EH (cell line): ENCODE measurements at regions not wholly inside any gene's neighbourhood (a gene's known extent, or its start where the extent isn't known, plus 50 kb on each side); places are given as distances from the start of the nearest gene placed in this dataset.

Source experiments
- DNase-seq: peaks from one replicate; pipeline ENCODE4 v3.0.0-alpha.2; 2015; ENCODE audit warnings: low read depth

DNA sequence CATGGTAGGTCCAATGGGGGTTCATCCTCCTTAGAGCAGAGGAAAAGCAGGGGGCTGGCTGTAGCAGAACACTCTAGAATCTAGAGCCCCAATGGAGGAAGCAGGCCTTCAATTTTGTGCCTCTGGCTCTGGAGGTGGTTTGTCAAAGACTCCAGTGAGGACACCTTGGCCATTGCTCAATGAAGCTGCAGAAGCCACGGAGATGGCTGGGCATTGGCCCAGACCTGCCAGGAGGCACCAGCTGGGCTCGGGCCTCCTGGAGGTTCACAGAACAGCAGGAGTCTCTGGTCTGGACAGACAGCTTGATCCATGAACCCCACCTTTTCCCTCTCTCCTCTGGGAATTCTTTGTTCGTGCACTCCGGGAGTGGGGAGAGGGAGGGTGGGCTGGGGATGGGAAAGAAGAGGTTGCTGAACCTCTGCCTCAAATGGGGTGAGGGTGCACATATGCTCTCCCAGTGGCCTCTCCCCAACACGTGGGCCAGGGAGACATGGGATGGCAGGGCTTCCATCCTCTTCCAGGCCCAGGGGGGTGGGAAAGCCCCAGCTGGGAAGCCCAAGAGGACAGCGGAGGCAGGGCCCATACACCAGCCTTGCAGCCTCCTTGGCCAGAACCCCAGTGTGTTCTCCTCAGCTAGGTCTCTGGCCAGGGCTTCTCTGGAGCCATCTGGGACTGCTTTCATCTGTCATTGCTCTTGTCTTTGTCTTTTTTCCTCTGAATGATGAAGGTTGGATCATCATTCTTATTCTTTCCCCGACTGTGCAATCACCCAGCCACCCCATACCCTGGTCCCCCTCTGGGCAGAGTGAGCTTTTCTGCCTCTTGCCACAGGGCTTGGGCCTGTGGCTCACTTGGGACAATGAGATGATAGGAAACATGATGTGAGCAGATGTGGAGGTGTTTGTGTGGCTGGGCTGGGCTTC, 1019.4 kb downstream of the BRD1 start:
- no peak for DNase-seq

DNA sequence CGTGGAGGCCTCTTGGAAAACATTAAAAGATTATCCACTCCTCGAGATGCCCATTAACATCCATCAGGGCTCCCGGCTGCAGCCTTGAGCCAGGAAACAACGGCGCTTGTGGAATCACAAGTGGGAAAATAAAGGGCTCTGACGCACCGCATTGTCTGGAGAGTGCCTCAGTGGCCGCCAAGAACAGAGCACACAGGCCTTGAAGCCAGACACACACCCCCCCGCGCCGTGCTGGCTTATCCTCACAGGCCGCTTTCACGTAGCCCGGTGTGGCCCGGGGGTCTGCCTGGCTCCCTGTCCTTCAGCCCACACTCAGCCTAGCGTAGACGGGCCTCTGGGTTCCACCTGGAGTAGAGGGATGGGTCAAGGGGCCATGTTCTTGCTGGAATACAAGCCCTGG, 1020.5 kb downstream of the BRD1 start:
- no peak for DNase-seq

DNA sequence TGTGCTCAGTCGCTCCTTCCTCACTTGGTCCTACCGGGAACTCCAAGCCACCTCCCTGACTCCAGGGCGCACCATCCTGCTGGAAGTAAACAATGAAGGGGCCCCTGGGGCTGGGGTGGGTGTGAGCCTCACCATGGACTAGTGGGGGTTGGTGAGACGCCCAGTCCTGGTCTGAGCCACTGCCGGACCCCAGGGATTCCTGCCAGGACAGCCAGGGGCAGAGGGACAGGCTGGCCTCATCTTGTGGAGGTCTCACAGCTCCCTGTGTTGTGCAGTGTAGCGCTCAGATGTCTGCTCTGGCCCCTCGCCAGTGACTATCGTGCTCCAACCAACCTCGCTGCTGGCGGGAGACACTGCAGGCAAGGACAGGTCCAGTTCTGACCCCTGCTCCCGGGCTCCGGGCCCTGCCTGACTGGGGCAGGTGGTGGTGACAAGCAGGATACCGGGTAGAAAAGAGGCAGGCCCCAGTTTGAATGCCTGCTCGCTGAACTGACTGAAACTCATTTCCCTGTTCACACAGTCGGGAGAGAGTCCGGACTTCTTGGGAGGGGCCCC, 1021.4 kb downstream of the BRD1 start:
- no peak for DNase-seq

DNA sequence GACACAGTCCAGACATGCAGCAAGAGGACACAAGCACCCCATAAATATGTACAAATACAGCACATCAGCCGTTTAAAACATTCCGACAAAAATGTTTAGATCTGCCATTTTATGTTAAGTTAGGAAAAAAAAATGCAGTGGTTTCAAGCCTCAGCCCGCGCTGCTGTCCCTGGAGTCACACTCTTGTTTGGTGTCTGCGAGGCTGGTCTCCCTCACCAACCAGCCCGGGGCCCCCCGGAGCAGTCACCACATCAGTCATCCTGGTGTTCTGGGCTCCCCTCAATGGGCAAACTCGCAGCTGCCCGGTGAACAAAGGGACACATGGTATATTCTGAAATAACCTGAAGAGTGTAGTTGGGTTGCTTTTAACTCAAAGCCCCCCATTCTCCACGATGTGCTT, 1022.2 kb downstream of the BRD1 start:
- no peak for DNase-seq

DNA sequence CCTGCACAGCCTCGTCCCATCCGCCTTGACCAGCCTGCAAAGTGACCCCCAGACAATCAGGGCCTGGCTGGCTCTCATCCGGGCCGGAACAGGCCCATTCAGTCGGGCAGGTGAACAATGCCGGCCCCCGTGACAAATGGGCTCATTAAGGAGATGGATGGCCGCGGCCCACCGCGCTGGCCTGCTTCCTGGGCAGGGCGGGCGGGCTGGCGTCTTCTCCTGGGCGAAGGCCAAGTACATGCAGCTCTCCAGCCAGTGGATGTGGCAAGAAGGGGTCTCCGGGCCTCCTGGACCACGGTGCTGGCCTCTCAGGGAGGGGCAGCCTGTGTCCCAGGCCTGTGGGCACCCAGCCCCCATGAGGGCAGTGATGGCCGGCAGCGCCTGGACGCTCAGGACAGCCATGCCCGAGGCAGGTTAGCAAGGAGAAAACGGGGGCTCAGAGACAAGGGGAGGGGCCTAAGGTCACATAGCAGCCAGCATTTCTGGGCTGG, 1022.8 kb downstream of the BRD1 start:
- DNase-seq: no peak

DNA sequence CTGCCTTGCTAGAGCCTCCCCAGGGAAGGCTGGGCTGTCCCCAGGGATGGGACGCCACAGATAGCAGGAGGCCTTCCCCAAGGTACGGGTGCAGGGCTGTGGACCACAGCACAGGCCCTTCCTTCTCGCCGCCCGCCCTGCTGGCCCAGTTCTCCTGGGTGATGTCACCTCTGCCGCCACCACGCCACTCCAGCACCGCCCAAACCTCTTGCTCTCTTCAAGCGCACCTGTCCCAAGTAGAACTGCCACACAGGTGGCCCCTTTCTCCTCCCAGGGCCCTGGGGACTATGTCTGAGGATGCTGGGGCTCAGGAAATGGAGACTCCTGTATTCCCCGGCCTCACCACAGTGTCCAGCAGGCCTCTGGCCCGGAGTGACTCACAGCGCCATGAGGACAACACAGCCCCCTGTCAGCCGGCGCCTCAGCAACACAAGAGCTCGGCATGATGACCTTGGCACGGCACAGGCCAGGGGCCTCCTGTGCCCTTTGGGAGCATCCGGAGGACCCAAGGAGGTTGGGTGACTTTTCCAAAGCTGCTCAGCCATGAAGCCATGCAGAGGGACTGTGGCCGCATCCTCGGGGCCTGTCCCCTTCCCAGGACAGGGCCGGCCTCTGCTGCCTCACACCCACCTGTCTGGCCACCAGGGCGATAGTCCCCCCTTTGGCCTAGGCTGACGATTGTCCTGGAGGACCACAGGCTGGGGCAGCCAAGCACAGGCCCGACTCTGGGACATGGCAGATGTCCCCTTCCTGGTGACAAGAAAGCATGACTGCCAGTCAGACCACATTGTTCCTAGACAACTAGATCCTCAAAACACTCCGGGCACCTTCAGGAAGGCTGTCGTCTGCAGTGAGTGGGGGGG, 1023.5 kb downstream of the BRD1 start:
- DNase-seq: no peak

DNA sequence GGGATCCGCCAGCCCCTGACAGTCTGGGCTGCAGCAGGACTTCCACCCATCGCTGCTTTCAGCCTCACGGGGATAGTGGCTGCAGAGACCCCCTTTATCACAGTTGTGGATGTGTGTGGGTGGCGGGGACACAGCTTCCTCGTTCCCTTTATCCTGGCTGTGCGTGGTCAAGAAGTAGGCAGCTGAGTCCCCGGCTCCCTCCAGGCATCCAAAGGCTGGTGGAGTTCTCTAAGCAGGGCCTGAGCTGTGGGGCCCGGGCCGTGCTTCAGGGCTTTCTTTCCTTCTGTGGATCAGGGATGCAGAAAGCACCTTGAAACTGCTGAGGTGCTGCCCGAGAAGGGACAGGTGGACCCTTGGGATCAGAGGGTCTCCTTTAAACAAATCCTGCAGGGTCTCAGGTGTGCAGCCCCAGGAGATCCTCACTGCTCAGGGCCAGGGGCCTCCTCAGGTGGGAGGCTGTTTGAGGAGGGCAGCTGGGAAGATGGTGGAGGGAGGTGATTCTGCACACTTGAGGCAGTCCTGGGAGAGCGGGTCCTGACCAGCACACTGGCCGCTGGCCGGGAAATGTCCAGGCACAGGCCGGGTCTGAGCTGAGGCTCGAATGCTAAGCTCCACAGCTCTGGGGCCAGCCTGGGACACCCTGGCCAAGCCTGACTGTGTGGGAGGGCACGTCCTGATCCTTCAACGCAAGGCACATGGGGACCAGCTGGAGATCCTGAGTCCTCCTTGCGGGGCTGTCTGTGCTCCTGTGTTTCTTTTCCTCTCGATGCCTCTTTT, 1024.3 kb downstream of the BRD1 start:
- DNase-seq: no peak

DNA sequence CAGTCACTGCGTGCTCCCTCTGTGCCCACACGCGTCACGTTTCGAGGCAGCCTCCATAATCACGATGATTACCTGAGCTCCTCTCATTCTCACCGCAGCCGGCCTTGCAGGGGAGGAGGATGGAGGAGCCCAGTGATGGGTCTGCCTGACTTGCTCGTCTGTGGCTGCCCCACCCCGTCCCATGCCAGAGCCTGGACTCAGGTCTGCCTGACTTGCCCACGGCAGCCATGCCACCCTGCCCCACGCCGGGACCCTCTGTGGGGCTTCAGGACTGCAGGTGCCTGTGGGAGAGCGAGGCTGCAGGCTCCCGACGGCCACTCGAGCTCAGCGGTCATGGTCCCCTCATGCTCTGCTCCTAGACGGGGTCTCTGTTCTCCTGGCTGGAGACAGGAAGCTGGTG, 1025.1 kb downstream of the BRD1 start:
- no peak for DNase-seq

DNA sequence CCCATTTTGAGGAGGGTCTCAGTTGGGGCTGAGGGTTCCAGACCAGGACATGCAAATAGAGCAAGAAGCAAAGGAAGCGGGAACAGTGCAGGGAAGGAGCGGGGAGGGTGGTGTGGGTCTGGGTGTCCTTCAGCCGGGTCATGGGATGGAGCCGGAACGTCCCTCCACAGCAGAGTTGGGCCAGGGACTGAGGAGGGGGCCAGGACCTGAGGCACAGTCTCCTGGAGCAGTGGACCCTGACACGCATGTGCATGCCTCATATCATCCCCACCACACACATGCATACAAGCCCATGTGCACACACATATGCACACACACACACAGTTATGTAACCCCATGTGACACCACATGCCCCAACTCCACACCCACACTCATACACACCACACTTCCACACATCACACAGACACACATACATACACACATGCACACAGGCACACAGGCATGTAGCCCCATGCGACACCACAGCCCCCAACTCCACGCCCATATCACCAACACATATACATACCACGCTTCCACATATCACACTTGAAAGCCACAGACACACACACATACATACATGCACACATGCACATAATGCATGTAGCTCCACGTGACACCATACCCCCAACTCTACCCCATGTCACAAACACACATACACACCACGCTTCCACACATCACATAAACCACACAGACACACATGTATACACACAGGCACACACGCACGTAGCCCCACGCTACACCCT, 1026.6 kb downstream of the BRD1 start:
- DNase-seq: no peak

DNA sequence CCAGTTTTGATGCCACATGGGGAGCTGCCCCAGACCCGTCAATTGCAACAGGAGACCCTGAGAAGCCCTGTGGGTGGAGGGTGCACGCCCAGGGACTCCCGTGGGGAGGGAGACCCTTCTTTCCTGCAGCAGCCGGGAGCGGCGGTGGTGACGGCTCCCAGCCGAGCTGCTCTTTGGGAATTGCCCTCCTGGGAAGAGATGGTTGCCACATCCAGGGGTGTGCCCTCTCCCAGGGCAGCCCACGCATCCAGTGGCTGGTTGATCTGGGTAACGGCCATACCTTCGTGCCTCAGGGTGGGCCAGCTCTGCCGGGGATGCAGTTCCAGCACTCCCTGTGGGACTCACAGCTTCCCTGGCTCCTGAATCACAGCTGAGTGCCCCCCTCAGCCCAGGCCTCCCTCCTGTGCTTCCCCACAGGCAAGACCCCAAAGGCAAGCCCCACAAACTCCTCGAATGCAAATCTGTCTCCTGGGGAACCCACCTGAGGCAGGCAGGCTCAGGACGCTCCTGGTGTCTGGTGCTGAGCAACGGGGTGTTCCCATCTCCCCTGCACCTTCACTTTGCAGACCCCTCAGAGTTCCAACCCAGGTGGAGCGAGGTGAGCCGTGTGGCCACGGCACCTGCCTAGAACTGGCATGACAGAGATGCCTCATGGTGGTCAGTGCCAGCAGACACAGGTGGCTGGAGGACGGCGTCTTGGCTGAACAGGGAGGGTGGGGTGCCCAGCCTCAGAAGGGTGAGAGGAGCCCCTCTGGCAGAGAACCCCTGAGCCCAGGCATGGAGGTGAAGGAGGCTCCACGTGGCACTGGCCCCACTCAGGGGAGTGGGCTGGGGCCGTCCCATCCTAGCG, 1027.4 kb downstream of the BRD1 start:
- DNase-seq: no peak

DNA sequence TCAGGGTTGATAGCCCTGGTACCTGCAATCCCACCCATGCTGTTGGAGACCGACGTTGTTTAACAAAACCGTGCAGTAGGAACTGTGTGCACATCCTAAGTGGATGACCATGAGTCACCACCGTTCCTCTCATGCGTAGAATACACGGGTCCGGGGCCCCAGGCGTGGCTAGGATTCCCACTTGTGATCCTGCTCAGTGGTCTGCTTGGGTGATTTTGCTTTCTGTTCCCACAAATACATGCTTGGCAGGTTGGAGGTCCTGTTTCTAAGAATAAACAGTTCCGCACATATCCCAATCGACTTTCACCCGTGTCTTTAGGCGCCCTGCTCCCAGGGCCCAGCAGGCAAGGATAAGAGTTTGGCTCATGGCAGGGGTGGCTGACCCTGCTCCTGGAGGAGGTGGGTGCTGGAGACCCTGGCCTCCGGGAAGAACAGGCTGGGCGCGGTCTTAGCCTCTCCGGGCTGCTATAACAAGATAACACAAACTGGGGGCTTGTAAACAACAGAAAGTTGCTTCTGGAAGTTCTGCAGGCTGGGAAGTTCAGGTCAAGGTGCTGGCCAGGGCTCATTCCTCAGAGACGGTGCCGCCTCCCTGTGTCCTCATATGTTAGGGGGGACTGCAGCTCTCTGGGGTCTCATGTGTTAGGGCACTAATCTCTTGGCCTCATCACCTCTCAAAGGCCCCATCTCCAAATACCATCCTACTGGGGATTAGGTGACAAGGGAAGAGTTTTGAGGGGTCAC, 1028.3 kb downstream of the BRD1 start:
- no peak for DNase-seq

DNA sequence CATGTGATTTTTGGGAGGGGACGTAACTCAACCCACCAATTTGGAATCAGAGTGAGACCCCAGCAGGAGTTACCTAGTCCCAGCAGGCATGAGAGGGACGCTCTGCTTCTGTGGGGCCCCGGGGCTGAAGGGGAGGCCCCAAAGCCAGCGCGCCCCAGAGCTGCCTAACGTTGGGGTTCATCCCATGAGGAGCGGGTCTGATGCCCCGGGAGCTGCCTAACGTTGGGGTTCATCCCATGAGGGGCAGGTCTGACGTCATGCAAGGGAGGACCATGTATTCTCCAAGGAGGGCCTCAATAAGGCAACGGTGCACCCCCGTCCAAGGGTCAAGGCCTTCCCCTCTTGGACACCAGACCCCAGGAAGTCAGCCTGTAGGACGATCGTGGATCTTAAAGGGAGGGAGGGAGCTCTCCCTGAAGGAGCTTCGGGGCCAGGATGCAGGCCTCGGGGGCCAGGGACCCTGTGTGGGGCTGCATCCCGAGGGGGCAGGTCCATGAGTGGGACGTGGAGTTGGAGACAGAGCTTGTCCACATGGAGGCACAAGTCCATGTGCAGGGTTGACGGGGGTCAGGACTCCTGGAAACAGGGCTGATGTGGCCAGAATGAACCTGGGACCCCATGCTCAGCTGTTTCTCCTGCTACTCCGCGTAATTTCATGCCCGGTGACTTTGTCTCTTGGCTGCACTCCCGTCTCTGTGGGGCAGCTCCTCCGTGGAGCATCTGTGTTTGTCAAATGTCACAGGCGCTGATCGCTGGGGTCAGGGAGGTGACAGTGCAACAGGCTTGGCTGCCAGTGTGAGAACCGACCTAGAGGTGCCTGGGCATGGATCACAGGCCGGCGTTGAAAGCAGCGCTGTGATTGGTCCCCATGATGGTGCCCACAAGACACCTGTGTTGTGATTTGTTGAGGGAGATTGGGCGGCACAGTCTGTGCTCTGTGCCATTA, 1029.1 kb downstream of the BRD1 start:
- no peak for DNase-seq

DNA sequence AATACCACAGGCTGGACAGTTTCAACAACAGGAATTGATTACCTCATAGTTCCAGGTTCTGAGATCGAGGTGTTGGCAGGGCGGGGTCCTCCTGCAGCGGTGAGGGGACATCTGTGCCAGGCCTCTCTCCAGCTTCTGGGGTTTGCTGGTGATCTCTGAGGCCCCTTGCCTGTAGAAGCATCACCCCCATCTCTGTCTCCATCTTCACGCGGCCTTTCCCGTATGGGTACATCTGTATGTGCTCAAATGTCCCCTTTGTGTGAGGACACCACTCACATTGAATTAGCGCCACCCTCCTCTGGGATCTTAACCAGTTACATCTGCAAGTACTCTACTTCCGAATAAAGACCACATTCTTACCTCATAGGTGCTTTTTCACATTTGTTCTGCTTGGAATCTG, 1029.9 kb downstream of the BRD1 start:
- no peak for DNase-seq

DNA sequence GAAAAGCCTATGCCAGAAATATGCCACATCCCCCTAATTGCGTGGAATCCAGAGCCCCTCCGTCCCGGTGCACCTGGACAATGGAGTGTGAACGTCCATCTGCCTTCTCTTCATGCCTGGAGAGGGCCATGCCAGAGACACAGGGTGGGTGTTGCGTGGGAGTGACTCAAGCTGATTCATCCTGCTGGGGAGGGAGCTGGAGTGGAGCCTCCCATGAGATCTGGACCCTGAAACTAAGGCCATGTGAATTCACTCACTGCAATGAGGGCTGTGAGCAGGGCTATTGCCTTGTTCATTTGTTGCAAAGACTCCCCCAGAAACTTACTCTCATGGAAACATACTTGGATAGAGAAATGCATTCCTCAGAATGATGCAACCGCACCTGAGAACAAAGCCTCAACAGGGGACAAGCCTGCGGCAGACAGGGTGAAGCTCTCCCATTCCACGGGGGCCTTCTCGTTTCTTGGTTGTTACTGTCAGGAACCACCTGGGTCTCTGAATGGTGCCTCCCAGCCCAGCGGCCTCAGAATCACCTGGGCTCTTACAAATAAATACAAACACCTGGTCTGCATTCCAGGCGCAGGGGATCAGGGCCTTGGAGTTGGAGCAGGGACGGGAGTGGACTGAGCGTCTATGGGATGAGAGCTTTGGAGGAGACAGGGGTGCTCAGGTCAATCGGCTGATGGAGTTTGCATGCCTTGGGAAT, 1031.2 kb downstream of the BRD1 start:
- DNase-seq: no peak

DNA sequence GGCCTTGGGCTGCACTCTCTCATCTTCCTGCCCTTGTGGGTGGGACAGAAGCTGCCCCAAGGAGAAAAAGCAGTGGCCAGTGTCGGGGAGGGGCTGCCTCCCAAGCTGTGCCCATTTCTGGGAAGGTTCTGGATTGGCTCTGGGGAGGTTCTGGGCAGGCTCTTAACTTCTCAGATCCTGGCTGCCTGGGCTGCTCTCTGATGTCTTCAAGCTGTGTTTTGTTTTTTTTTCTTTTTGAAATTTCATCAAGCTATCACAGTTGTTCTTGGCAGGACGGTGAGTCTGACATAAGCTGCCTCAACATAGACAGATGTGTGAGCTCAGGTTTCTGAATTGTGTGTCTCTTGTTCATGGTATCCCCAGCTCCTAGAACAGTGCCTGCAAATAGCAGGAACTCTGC, 1032.0 kb downstream of the BRD1 start:
- DNase-seq: no peak

DNA sequence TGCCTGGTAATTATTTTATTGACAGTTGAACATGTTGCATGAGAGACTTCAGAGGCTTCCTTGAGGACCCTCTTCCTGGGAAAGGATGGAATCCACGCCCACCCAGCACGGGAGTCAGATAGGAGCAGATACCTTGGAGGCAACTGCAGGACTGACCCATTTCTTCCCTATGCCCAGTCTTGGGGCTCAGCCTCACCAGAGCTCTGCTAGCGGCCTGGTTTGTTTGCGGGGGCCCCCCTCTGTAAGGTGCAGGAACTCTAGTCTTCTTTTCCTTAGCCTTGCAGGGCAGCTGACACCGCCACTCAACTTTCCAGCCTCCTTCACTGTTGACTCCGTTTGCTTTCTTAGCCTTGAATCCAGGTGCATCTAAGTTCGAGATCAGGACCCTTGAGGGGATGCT, 1032.8 kb downstream of the BRD1 start:
- DNase-seq: no peak

DNA sequence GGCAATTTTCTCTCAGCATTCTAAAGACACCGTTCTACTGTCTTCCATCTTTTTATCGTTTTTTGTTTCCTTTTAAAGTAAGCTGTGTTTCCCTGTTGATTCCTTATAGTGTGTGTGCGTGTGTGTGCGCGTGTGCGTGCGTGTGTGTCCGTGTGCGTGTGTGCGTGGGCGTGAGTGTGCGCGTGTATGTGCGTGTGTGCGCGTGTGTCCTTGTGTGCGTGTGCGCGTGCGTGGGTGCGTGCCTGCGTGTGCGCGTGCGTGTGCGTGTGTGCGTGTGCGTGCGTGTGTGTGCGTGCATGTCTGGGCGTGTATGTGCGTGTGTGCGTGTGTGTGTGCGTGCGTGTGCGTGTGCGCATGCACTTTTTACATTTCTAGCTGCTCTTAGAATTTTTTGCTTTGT, 1033.7 kb downstream of the BRD1 start:
- no peak for DNase-seq

DNA sequence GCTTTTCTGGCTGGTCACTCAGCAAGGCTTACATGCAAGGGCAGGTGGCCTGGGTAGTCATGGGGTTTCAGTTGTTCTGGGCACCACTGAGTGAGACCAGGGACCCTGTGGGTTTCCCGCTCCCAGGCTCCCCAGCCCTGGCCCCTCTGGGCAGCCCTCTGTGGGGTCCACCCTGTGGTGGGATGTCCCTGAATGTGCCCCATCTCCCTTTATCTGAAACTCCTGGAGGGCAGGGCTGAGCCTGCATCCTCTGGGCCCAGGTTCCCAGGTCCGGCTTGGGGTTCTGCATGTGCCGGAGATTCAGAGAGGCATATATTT, 1041.0 kb downstream of the BRD1 start:
- DNase-seq: no peak
